Thymus (tissue), 11 donors: ENCODE measurements at regions not wholly inside any gene's neighbourhood (a gene's known extent, or its start where the extent isn't known, plus 50 kb on each side); places are given as distances from the start of the nearest gene placed in this dataset.

Source experiments
- DNase-seq, 9 donors: peaks; one replicate each; pipeline ENCODE4 v3.0.0-alpha.2; 2013; ENCODE audit warnings: low spot score in 9 of 9, low read depth in 6 of 9, missing footprints in 1 of 9
- H3K27ac ChIP-seq, 2 donors: one replicate each; pipeline ENCODE4 v1.5.1; 2013; ENCODE audit warnings: control low read depth in 1 of 2, low read depth in 1 of 2, low read length in 1 of 2, mild to moderate bottlenecking in 1 of 2, moderate library complexity in 1 of 2
- H3K27me3 ChIP-seq, 2 donors: one replicate each; pipeline ENCODE4 v1.5.1; 2013; ENCODE audit warnings: low read length in 1 of 2; ENCODE audit not compliant: control insufficient read depth in 2 of 2, insufficient read depth in 1 of 2
- H3K36me3 ChIP-seq, 2 donors: one replicate each; pipeline ENCODE4 v1.5.1; 2013; ENCODE audit warnings: low read length in 1 of 2, mild to moderate bottlenecking in 1 of 2, moderate library complexity in 1 of 2; ENCODE audit not compliant: control insufficient read depth in 2 of 2, insufficient read depth in 2 of 2
- H3K4me1 ChIP-seq, 2 donors: one replicate each; pipeline ENCODE4 v1.5.1; 2013; ENCODE audit warnings: low read length in 2 of 2; ENCODE audit not compliant: control insufficient read depth in 2 of 2, insufficient read depth in 2 of 2
- H3K4me3 ChIP-seq, 2 donors: one replicate each; pipeline ENCODE4 v1.5.1; 2013; ENCODE audit warnings: low read length in 2 of 2, control low read depth in 1 of 2, mild to moderate bottlenecking in 1 of 2
- H3K9me3 ChIP-seq, 2 donors: one replicate each; pipeline ENCODE4 v1.5.1; 2013; ENCODE audit warnings: low read length in 1 of 2, mild to moderate bottlenecking in 1 of 2; ENCODE audit not compliant: control insufficient read depth in 2 of 2, insufficient read depth in 1 of 2
- WGBS: extraction: QIAGEN DNeasy Blood & Tissue Kit; methylation state at CpG from one replicate; pipeline ENCODE4 v1.1.7; 2013; 5-methylcytosine and 5-hydroxymethylcytosine counted together
- donor health status: healthy.

GRCh38 chr2:126796931-126797621, 101.6 kb upstream of the TEX51 start:
- Histone ChIP-seq H3K27ac (no peak overlapping the region), H3K36me3 (no peaks in the 10 kb centered on the region), H3K27me3 (peaks cover 0 to 4% of the 10 kb centered on the region in 2 donors), H3K4me1 (no peaks in the 10 kb centered on the region), H3K9me3 (no peaks in the 10 kb centered on the region), H3K4me3 (no peak overlapping the region)
- 92% methylated on average over 14 of the region's 14 CpGs for WGBS
- DNase-seq: no peak

DNA sequence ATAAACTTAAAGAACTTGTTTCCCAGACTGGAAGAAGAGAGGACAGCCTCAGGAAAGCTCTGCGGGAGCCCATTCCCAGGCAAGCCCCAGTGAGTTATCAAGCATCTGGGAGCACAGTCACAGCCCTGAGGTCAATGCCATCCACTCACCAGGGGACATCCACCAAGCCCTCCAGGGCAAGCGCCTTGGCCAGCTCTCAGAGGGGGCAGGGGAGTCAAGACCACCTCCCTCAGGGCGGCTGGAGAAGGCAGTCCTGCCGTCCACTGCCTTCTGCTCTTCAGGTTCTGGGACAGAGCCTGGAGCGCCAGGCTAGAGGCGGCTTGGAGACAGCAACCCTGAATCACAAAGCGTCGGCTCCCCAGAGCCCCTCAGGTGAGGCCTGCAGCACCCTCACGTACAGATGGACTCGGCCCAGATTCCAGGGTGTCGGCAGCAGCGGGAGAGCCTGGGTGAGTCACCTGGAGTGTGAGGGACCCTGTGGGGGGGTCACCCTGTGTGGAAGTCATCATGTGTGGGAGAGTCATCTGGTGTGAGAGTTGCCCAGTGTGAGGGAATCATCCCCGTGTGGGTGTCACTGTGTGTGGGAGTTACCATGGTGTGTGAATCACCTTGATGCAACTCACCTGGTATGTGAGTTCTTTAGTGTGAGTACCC, 100.9 kb upstream of the TEX51 start:
- Histone ChIP-seq H3K4me3 (no peak overlapping the region), H3K9me3 (no peaks in the 10 kb centered on the region), H3K27me3 (peaks cover 0 to 4% of the 10 kb centered on the region in 2 donors), H3K4me1 (no peaks in the 10 kb centered on the region), H3K36me3 (no peaks in the 10 kb centered on the region), H3K27ac (no peak overlapping the region)
- DNase-seq: no peak
- 93% methylated on average over 13 of the region's 13 CpGs for WGBS

- no peak for DNase-seq
- H3K27me3 ChIP-seq: peaks cover 0 to 4% of the 10 kb centered on the region in 2 donors
- H3K27ac ChIP-seq: no peak overlapping the region
- no peaks in the 10 kb centered on the region for H3K36me3 ChIP-seq
- WGBS: 82% methylated on average over 9 of the region's 9 CpGs
- no peaks in the 10 kb centered on the region for H3K4me1 ChIP-seq
- no peak overlapping the region for H3K4me3 ChIP-seq
- H3K9me3 ChIP-seq: no peaks in the 10 kb centered on the region
Measured at GRCh38 chr2:126798276-126799140, 100.2 kb upstream of the TEX51 start.

DNA sequence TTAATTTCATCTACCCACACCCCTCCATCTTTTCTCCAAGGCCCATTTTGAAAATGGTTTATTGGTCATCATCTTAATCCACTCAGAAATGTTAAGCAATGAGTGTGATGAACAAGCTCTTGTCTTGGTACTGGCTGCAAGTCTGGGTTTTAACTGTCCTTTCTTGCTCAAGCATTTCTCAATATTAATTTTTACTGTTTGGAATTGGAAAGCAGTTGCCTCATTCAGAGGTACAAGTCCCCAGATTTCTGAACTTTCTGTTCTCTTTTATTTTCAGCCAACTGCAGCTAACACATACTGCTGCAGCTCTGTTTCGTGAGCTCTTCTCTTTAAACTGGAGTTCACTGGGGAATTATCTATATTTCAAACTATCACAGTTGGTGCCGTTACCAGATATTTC, 99.4 kb upstream of the TEX51 start:
- Histone ChIP-seq H3K4me1 (no peaks in the 10 kb centered on the region), H3K9me3 (no peaks in the 10 kb centered on the region), H3K4me3 (no peak overlapping the region), H3K27me3 (peaks cover 0 to 2% of the 10 kb centered on the region in 2 donors), H3K27ac (no peak overlapping the region), H3K36me3 (no peaks in the 10 kb centered on the region)
- no peak for DNase-seq
- WGBS: 92% methylated on average over 2 of the region's 2 CpGs

GRCh38 chr2:126801473-126801872, 97.2 kb upstream of the TEX51 start:
- Histone ChIP-seq H3K4me3 (no peak overlapping the region), H3K27ac (no peak overlapping the region), H3K27me3 (no peaks in the 10 kb centered on the region), H3K36me3 (no peaks in the 10 kb centered on the region), H3K4me1 (no peaks in the 10 kb centered on the region), H3K9me3 (no peaks in the 10 kb centered on the region)
- 92% methylated on average over 6 of the region's 6 CpGs for WGBS
- DNase-seq: no peak

DNA sequence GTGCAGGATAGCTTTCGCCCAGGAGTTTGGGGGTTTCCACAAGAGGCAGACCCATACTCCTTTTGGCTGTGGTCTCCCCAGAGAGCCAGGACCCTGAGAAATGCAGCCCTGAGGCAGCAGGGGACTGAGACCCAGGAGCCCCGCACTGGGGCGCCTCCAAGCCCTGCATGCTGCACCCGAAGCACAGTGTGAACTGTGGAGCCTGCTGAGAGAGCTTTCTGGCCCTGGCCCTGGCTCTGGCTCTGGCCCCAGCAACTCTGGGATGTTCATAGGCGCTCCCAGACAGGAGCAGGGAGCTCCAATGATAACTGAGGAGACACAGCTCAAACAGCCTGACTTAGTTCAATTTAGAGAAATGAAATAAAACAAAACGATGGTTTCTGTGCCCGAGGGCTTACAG, 96.4 kb upstream of the TEX51 start:
- WGBS: 93% methylated on average over 7 of the region's 7 CpGs
- no peaks in the 10 kb centered on the region for H3K27me3 ChIP-seq
- no peak overlapping the region for H3K27ac ChIP-seq
- no peaks in the 10 kb centered on the region for H3K9me3 ChIP-seq
- H3K4me3 ChIP-seq: no peak overlapping the region
- no peaks in the 10 kb centered on the region for H3K36me3 ChIP-seq
- H3K4me1 ChIP-seq: no peaks in the 10 kb centered on the region
- DNase-seq: no peak

GRCh38 chr2:126802774-126803433, 95.8 kb upstream of the TEX51 start:
- no peaks in the 10 kb centered on the region for H3K4me1 ChIP-seq
- 96% methylated on average over 8 of the region's 8 CpGs for WGBS
- no peaks in the 10 kb centered on the region for H3K36me3 ChIP-seq
- H3K27me3 ChIP-seq: no peaks in the 10 kb centered on the region
- DNase-seq: no peak
- H3K9me3 ChIP-seq: no peaks in the 10 kb centered on the region
- H3K27ac ChIP-seq: no peak overlapping the region
- H3K4me3 ChIP-seq: no peak overlapping the region

DNA sequence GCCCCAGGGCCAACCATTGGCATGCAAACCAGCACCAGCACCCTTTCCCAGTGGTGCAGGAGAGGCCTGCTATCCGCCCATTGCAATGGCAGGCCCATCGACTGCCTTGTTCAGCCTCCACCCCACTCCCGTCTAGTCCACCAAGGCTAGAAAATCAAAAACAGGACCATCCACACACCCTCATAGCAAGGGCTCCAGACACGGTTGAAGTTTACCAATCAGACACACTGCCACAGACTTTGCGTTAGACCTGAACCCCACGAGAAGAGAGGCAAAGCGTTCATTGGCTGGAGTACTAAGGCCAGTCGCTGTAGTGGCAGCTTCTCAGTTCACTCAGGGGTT, 95.3 kb upstream of the TEX51 start:
- no peaks in the 10 kb centered on the region for H3K36me3 ChIP-seq
- DNase-seq: no peak
- H3K27me3 ChIP-seq: no peaks in the 10 kb centered on the region
- no peaks in the 10 kb centered on the region for H3K4me1 ChIP-seq
- no peaks in the 10 kb centered on the region for H3K9me3 ChIP-seq
- H3K27ac ChIP-seq: no peak overlapping the region
- H3K4me3 ChIP-seq: no peak overlapping the region
- WGBS: 94% methylated on average over 8 of the region's 8 CpGs

DNA sequence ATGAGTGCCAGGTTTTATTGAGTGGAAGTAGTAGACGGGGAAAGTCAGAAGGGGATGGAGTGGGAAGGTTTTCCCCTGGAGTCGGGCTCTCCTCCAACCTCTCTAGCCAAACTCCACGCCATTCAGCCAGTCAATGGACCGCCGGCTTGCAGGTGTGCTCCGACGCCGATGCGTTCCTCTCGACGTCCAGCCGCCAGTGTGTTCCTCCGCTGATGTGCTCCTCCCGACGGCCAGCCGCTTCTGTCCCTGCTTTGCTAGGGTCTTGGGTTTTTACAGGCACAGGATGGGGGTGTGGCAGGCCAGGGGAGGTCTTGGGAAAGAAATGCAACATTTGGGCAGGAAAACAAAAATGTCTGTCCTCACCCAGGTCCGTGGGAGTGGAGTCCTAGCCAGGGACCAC, 94.3 kb upstream of the TEX51 start:
- no peak overlapping the region for H3K27ac ChIP-seq
- no peaks in the 10 kb centered on the region for H3K4me1 ChIP-seq
- no peak overlapping the region for H3K4me3 ChIP-seq
- WGBS: 93% methylated on average over 17 of the region's 17 CpGs
- H3K27me3 ChIP-seq: no peaks in the 10 kb centered on the region
- no peak for DNase-seq
- H3K9me3 ChIP-seq: no peaks in the 10 kb centered on the region
- no peaks in the 10 kb centered on the region for H3K36me3 ChIP-seq
